WTC11 (cell line): ENCODE measurements at regions not wholly inside any gene's neighbourhood (a gene's known extent, or its start where the extent isn't known, plus 50 kb on each side); places are given as distances from the start of the nearest gene placed in this dataset.

Experiments used
- ZNF317 ChIP-seq: sonication (generic); formaldehyde crosslinking; IDR thresholded peaks from 2 replicates; pipeline ENCODE4 v1.8.1; 2023; ENCODE audit warnings: low read depth, mild to moderate bottlenecking, moderate library complexity, missing genetic modification reagents, borderline replicate concordance
- TF ChIP-seq, protein P1 (sequence below): fragments of 200-600 bp; IDR thresholded peaks from 2 replicates; pipeline ENCODE4 v1.8.0; 2022; ENCODE audit warnings: antibody characterized with exemption
- TF ChIP-seq, protein P2 (sequence below): sonication (generic); formaldehyde crosslinking; IDR thresholded peaks from 2 replicates; pipeline ENCODE4 v1.8.0; 2022; ENCODE audit warnings: mild to moderate bottlenecking, missing genetic modification reagents

DNA sequence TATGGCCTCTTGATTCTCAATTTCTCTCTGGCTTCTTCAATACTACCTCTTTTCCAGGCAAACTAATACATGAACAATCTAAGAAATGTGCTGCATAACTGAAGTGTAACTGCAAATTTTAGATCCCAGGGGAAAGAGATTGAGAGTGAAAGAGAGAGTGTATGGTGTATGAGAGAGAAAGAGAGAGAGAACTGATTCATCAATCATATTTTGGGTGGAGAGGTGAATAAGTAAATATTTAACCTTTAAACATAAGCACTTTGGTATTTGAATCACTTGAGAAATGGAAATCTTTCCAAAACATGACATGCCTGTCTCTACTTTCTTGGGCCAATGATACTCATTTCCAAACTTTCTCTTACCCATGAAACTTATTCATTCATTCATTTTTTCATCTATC lies 147.2 kb upstream of the DIPK2B start:
- TF ChIP-seq, protein P1, sequence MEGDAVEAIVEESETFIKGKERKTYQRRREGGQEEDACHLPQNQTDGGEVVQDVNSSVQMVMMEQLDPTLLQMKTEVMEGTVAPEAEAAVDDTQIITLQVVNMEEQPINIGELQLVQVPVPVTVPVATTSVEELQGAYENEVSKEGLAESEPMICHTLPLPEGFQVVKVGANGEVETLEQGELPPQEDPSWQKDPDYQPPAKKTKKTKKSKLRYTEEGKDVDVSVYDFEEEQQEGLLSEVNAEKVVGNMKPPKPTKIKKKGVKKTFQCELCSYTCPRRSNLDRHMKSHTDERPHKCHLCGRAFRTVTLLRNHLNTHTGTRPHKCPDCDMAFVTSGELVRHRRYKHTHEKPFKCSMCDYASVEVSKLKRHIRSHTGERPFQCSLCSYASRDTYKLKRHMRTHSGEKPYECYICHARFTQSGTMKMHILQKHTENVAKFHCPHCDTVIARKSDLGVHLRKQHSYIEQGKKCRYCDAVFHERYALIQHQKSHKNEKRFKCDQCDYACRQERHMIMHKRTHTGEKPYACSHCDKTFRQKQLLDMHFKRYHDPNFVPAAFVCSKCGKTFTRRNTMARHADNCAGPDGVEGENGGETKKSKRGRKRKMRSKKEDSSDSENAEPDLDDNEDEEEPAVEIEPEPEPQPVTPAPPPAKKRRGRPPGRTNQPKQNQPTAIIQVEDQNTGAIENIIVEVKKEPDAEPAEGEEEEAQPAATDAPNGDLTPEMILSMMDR: no peak
- TF ChIP-seq, protein P2, sequence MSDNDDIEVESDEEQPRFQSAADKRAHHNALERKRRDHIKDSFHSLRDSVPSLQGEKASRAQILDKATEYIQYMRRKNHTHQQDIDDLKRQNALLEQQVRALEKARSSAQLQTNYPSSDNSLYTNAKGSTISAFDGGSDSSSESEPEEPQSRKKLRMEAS (CRISPR knock-in tag): no peak
- TF ChIP-seq ZNF317 (CRISPR knock-in tag): no peak
